ENCODE measurements at regions not wholly inside any gene's neighbourhood (a gene's known extent, or its start where the extent isn't known, plus 50 kb on each side); places are given as distances from the start of the nearest gene placed in this dataset.

GRCh38 chr4:129783596-129783995, 687.6 kb downstream of the C4orf33 start:
- no peak for TF ChIP-seq ZNF274 (IDR thresholded peaks at IDR 0.05; ENCODE audit: low read depth, low read length)
- no peak for TF ChIP-seq YY1 (IDR thresholded peaks at IDR 0.05; ENCODE audit: insufficient read depth, insufficient read length)
